ENCODE measurements at regions not wholly inside any gene's neighbourhood (a gene's known extent, or its start where the extent isn't known, plus 50 kb on each side); places are given as distances from the start of the nearest gene placed in this dataset.

DNA sequence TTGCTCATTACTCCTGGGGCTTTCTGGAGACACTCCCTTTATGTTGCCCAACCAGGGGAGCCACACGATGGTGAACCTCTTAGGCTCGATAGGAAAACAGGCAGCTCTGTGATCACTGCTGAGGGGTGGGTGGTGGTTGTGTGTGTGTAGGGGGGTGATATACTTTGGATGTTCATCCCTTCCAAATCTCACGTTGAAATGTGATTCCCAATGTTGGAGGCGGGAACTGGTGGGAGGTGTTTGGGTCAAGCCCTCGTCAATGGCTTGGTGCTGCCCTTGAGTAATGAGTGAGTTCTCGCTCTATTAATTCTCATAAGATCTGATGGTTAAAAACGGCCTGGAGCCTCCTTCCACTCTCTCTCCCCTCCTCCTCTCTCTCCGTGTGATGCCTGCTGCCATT is 204.0 kb upstream of the B3GAT1 start:
- ChIA-PET CTCF (no interaction called here), POLR2A (no interaction called here)
- TF ChIP-seq, protein P1, sequence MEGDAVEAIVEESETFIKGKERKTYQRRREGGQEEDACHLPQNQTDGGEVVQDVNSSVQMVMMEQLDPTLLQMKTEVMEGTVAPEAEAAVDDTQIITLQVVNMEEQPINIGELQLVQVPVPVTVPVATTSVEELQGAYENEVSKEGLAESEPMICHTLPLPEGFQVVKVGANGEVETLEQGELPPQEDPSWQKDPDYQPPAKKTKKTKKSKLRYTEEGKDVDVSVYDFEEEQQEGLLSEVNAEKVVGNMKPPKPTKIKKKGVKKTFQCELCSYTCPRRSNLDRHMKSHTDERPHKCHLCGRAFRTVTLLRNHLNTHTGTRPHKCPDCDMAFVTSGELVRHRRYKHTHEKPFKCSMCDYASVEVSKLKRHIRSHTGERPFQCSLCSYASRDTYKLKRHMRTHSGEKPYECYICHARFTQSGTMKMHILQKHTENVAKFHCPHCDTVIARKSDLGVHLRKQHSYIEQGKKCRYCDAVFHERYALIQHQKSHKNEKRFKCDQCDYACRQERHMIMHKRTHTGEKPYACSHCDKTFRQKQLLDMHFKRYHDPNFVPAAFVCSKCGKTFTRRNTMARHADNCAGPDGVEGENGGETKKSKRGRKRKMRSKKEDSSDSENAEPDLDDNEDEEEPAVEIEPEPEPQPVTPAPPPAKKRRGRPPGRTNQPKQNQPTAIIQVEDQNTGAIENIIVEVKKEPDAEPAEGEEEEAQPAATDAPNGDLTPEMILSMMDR (IDR thresholded peaks at IDR 0.05) = no peak
- Mint-ChIP-seq H3K4me1 (no peaks in the 10 kb centered on the region), H3K9me3 (no peaks in the 10 kb centered on the region), H3K36me3 (ENCODE audit: low read depth) (no peaks in the 10 kb centered on the region), H3K4me3 (no peak overlapping the region), H3K27me3 (peaks cover under 1% of the 10 kb centered on the region), H3K27ac (no peak overlapping the region)
- ATAC-seq (ENCODE audit: low read depth) = no peak
- intact Hi-C loops (cut with micrococcal nuclease) = no loop called here
- no peak for DNase-seq

DNA sequence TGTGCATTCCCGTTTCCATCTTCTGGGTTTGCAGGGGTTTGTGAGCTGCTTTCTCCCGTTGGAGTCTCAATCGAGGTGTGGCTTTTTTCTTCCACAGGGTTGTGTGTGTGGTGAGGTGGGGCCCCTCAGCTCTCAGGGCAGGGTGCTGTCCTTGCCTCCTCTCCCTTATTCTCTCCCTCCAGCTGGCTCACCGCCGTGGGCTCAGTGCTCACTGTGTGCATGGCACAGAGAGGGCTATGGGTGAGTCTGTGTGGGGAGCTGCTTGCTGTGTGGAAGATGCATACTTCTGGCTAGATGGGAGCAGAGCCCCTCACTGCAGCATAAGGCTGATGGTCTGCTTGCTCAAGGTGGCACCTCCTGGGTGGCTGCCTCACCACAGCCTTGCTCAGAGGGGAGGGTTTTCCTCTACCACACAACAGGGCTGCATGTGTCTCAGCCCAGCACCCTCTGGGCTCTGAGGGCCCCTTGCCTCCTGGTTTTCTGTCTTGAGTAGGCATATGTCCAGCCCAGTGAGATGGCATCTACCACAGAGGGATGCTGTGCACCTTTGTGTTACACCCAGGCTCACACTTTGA is 203.1 kb upstream of the B3GAT1 start:
- Mint-ChIP-seq H3K27ac (no peak overlapping the region), H3K27me3 (no peaks in the 10 kb centered on the region), H3K4me3 (no peak overlapping the region), H3K9me3 (no peaks in the 10 kb centered on the region), H3K4me1 (no peaks in the 10 kb centered on the region), H3K36me3 (ENCODE audit: low read depth) (no peaks in the 10 kb centered on the region)
- DNase-seq (no peak), ATAC-seq (ENCODE audit: low read depth) (no peak)
- intact Hi-C loops (cut with micrococcal nuclease) = no loop called here
- POLR2A ChIA-PET = no interaction called here
- CTCF ChIA-PET = no interaction called here
- TF ChIP-seq, protein P1 (IDR thresholded peaks at IDR 0.05) = no peak

DNA sequence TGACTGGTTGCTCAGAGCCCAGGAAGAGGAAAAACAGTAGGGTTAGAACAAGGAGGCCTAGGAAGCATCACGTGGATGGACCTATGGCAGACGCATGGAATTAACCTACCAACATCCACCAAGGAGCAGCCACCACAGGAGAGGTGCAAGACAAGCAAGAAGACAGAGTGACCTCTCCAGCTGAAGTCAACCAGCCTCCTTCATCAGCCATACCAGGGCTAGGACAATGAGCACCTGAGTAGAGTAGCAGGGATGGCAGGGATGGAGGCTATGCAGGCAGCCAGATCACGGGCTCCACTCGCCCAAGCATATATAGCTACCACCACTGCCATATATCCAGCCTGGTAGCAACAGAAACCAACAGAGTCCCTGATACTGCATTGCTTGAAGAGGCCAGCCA is 202.1 kb upstream of the B3GAT1 start:
- ATAC-seq (ENCODE audit: low read depth) (no peak), DNase-seq (no peak)
- H3K36me3 Mint-ChIP-seq (ENCODE audit: low read depth) = no peaks in the 10 kb centered on the region
- H3K27me3 Mint-ChIP-seq = peaks cover 4% of the 10 kb centered on the region
- ChIA-PET CTCF (no interaction called here), POLR2A (no interaction called here)
- no peaks in the 10 kb centered on the region for H3K9me3 Mint-ChIP-seq
- no peak overlapping the region for H3K27ac Mint-ChIP-seq
- intact Hi-C loops (cut with micrococcal nuclease) = no loop called here
- no peak overlapping the region for H3K4me3 Mint-ChIP-seq
- TF ChIP-seq, protein P1 (IDR thresholded peaks at IDR 0.05) = no peak
- no peaks in the 10 kb centered on the region for H3K4me1 Mint-ChIP-seq

DNA sequence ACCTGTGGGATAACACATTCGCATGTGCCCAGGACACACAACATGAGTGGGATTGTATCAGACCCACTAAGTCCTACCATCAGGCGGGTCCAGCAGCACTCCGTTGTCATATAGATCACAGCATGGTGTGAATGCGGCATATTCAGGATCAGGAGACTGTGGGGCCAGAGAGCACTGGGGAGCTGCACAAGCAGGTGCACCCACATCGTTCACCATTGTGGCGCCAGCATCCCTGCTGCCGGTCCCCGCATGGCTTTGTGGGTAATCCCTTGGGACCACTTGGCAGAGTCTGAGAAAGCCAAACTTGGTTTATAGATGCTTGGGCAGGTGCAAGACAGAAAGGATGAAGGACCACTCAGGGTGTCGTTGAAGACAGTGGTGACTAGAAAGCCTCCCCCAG is 201.6 kb upstream of the B3GAT1 start:
- TF ChIP-seq, protein P1 (IDR thresholded peaks at IDR 0.05) = no peak
- H3K9me3 Mint-ChIP-seq = no peaks in the 10 kb centered on the region
- peaks cover 5% of the 10 kb centered on the region for H3K27me3 Mint-ChIP-seq
- DNase-seq = no peak
- no peaks in the 10 kb centered on the region for H3K36me3 Mint-ChIP-seq (ENCODE audit: low read depth)
- ChIA-PET POLR2A (no interaction called here), CTCF (no interaction called here)
- H3K4me1 Mint-ChIP-seq = no peaks in the 10 kb centered on the region
- ATAC-seq (ENCODE audit: low read depth) = no peak
- H3K27ac Mint-ChIP-seq = no peak overlapping the region
- intact Hi-C loops (cut with micrococcal nuclease) = no loop called here
- H3K4me3 Mint-ChIP-seq = no peak overlapping the region

DNA sequence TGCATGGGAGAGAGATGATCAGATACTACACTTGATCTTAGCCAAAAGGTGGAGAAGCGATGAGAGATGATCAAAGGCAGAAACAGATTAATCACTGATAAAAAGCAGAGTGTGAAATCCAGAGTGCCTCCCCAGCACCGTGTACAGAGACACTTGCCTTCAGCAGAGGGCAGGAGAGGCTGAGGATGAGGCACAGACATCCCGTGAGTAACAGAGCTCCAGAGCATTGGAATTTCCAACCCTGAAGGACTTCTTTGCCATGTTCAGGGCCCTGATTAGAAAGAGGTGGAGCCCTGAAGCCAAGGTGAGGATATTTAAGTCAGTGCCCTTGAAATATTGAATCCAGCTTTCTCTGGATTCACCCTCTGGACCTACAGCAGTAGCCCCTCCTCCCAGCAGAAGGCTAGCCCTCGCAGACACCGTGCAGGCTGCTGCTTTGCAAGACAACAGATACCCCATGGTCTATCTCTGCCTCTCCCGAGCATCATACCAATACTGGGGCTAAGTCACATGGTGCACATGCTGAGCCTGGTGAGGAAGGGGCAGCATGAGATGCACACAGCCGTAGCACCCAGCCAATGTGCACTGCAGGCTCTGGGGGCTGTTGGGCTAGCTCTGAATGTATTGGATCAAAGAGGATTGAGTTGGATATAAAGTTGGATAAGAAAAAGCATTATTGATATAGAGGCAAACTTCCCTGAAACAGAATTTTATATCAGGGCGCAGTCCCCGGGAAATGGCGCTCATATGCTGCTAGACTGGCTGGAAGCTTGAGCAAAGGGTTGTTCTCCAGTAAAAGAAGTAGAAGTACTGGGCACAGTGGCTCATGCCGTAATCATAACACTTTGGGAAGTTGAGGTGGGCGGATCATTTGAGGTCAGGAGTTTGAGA is 200.3 kb upstream of the B3GAT1 start:
- Mint-ChIP-seq H3K9me3 (no peaks in the 10 kb centered on the region), H3K27me3 (peaks cover 9% of the 10 kb centered on the region), H3K36me3 (ENCODE audit: low read depth) (no peaks in the 10 kb centered on the region), H3K4me1 (no peaks in the 10 kb centered on the region), H3K4me3 (no peak overlapping the region), H3K27ac (no peak overlapping the region)
- ChIA-PET CTCF (no interaction called here), POLR2A (no interaction called here)
- intact Hi-C loops (cut with micrococcal nuclease) = no loop called here
- DNase-seq (no peak), ATAC-seq (ENCODE audit: low read depth) (no peak)
- TF ChIP-seq, protein P1 (IDR thresholded peaks at IDR 0.05) = no peak
